Skin epidermis (tissue), 12 donors: ENCODE measurements at regions not wholly inside any gene's neighbourhood (a gene's known extent, or its start where the extent isn't known, plus 50 kb on each side); places are given as distances from the start of the nearest gene placed in this dataset.
"Not testable (repeated sequence)": the region's sequence is repeated elsewhere in the genome, so short reads cannot be mapped to it uniquely, and the experiment has no call there.

Source experiments
- H3K27ac ChIP-seq, 21 experiments: fragments of 200-600 bp; sonication (generic) in 11 of 21; one replicate each; pipeline ENCODE4 v1.5.0; 2020; ENCODE audit warnings: mild to moderate bottlenecking in 3 of 21, inconsistent platforms in 2 of 21, moderate library complexity in 2 of 21
- H3K4me3 ChIP-seq, 7 experiments: fragments of 200-600 bp; sonication (generic) in 2 of 7; one replicate each; pipeline ENCODE4 v1.5.0; 2020; ENCODE audit warnings: inconsistent platforms in 2 of 7, mild to moderate bottlenecking in 2 of 7, moderate library complexity in 1 of 7

DNA sequence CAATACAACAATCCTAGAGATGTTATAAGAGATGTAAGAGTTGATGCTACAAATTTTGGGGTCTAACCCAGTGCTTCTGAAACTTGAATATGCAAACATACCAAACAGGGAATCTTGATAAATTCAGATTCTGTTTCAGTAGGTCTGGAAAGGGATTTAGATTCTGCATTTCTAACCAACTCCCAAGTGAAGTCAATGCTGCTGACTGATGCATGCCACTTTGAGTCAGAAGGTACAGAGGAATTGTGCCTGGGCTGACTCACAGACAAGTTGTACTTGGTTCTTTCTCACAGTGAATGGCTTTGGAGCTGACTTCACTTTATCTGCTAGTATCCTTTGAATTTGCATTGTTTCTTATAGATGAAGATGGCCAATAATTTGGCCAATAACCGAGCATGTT lies 973.9 kb downstream of the PRIM2 start:
- not testable (repeated sequence) for H3K4me3 ChIP-seq, H3K27ac ChIP-seq

DNA sequence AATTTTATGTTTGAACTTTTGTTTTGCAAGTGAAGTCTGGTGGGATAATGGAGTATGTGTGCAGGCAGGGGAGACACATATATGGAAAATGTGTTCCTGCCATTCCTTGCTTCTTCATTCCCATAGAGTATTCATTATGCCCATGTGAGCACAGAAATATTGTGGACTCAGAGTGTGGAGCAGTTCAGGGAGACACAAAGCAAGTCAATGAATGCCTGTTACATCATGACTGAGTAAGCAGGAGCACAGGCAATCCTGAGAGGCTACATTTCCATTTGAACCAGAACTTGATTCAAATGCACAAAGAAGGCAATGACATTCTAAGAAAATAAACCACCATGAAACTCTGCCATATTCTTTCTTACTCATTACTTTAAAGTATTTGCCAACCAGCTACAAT lies 990.5 kb downstream of the PRIM2 start:
- not testable (repeated sequence) for H3K4me3 ChIP-seq, H3K27ac ChIP-seq

DNA sequence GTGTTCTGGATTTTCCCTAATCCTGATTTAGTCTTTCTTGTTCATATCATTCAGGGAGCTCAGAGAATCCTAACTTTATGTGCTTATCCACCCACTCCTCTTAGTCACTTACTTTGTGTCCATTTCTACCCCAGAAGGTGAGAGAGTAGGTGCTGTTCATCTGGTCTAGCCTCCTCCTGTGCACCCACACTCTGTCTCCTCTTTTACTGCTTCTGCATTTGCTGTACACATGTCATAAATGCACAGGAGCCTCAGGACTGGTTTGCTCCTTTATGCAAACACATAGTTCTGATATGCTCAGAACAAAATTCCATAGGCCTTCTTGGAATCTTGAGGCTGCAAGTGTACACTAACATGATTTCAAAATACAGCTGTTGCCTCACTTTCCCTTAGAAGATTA lies 1014.7 kb downstream of the PRIM2 start:
- H3K27ac ChIP-seq, H3K4me3 ChIP-seq: not testable (repeated sequence)

DNA sequence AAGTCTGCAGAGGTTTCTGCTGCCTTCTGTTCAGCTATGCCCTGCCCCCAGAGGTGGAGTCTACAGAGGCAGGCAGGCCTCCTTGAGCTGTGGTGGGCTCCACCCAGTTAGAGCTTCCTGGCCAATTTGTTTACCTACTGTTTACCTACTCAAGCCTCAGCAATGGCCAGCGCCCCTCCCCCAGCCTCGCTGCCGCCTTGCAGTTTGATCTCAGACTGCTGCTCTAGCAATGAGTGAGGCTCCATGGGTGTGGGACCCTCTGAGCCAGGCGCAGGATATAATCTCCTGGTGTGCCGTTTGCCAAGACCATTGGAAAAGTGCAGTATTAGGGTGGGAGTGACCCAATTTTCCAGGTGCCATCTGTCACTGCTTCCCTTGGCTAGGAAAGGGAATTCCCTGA lies 1024.9 kb downstream of the PRIM2 start:
- not testable (repeated sequence) for H3K27ac ChIP-seq, H3K4me3 ChIP-seq

DNA sequence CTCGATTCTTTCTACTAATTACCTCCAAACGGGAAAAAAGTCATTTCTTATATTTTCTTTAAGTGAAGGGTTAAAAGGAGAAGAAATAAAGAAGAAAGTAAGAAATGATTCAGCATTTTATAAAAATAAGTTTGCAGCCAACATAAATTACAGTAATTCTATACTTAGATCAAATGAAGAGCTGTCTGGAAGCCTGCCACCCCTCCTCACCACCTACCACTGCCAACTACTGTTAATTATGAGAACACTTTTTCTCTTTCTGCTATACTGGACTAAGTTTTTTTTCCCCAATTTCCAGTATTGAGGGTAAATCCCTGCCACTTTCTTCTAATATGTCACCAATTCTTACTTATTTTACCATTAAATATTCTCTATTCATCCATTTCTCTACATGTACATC lies 1030.1 kb downstream of the PRIM2 start:
- not testable (repeated sequence) for H3K4me3 ChIP-seq, H3K27ac ChIP-seq

DNA sequence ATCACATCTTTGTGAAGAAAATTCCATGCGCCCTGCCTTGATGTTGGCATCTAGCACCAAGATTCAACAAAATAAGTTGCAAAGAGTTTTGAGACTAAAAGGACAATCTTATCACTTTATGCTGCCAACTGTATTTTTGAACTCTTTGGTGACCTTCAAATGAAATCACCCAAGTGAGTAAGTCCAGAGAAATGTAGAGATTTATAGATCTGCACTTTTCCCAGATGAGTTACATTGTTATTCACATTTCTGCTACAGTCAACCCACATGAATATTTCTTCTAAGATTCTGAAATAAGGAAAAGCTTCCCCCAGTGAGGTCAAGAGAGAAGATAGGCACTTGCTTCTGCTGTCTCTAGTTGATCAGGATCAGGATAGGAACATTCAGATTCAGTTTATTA lies 1034.2 kb downstream of the PRIM2 start:
- not testable (repeated sequence) for H3K4me3 ChIP-seq, H3K27ac ChIP-seq

DNA sequence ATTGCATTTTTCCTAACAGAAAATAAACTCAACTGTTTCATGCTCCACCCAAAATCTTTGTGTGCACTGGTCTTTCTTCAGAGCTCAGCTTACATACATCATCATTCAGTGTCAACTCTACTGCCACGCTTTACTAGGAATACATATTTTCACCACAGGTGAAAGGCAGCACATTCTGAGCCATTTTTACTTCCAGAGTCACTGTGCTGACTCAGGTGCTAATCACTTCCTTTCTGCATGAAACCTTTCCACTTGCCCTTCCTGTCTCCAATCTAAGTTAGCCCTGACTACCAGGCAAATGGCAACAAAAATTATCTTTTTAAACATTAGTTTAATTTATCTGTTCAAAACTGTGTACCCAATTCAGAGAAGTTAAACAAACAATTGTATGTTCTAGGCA lies 1041.0 kb downstream of the PRIM2 start:
- H3K4me3 ChIP-seq = not testable (repeated sequence)

DNA sequence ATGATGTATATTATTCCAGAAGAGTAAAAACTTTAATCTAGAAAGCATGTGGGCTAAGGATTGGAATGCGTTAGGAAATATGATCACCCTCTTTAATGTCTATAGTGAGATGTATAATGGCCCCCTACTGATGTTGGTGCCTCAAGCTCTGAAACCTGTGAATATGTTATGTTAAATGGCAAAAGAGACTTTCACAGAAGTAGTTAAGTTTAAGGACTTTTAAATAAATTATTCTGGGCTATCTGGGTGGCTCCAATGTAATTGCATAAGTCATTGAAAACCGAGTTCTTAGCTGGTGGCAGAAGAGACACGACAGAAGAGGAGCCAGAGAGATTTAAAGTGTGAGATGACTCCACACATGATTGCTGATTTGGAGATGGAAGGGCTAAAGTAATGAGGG lies 1048.4 kb downstream of the PRIM2 start:
- not testable (repeated sequence) for H3K27ac ChIP-seq, H3K4me3 ChIP-seq

More for the DNA sequence above, 1041.0 kb downstream of the PRIM2 start:
- not testable (repeated sequence) for H3K27ac ChIP-seq

DNA sequence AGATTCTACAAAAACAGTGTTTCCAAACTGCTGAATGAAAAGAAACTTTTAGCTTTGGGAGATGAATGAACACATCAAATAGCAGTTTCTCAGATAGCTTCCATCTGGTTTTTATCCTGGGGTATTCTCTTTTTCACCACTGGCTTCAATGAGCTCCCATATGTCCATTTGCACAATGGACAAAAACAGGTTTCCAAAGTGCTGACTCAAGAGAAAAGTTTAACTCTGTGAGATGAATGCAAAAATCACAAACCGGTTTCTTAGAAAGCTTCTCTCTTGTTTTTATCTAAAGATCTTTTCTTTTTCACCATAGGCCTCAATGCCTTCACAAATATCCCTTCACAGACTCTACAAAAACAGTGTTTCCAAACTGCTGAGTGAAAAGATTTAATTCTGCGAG lies 1089.2 kb downstream of the PRIM2 start:
- not testable (repeated sequence) for H3K4me3 ChIP-seq

DNA sequence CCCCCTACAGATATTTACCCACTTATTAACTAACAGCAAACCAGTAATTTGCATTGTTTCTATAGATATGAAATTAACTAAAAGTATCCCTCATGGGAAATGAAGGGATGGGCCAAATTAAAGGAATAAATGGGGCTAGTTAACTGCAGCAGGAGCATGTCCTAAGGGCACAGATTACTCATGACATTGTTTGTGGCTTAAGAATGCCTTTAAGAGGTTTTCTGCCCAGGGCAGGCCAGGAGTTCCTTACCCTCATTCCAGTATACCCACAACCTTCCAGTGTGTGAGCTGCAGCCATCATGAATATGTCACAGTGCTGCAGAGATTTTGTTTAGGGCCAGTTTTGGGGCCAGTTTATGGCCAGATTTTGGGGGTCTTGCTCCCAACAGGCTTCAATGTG lies 1101.9 kb downstream of the PRIM2 start:
- Histone ChIP-seq H3K4me3 (no peak overlapping the region), H3K27ac (no peak overlapping the region)

More for the DNA sequence above, 1089.2 kb downstream of the PRIM2 start:
- not testable (repeated sequence) for H3K27ac ChIP-seq
